Large intestine (tissue), 3 donors: ENCODE measurements at regions not wholly inside any gene's neighbourhood (a gene's known extent, or its start where the extent isn't known, plus 50 kb on each side); places are given as distances from the start of the nearest gene placed in this dataset.

ENCODE experiments used
- DNase-seq, 2 donors: peaks; one replicate each; pipeline versions ENCODE4 v3.0.0 to v3.0.0-alpha.2; 2013
- H3K27ac ChIP-seq: one replicate; pipeline ENCODE4 v1.5.1; 2013; ENCODE audit warnings: low read length
- H3K27me3 ChIP-seq: 2 replicates; pipeline ENCODE4 v1.6.1; 2013; ENCODE audit warnings: low read length; ENCODE audit not compliant: control insufficient read depth, insufficient read depth
- H3K36me3 ChIP-seq: 2 replicates; pipeline ENCODE4 v1.6.1; 2013; ENCODE audit warnings: low read length; ENCODE audit not compliant: control insufficient read depth, insufficient read depth
- H3K4me1 ChIP-seq: one replicate; pipeline ENCODE4 v1.6.1; 2013; ENCODE audit warnings: low read length; ENCODE audit not compliant: control insufficient read depth, insufficient read depth
- H3K4me3 ChIP-seq: one replicate; pipeline ENCODE4 v1.5.1; 2013; ENCODE audit warnings: low read length
- H3K9me3 ChIP-seq: one replicate; pipeline ENCODE4 v1.6.1; 2013; ENCODE audit warnings: mild to moderate bottlenecking, low read depth, low read length, moderate library complexity; ENCODE audit not compliant: control insufficient read depth
- WGBS: methylation state at CpG from one replicate; pipeline ENCODE4 v1.1.5; 2013; ENCODE audit warnings: low lambda C conversion rate; ENCODE audit not compliant: insufficient coverage; 5-methylcytosine and 5-hydroxymethylcytosine counted together

GRCh38 chr15:70165716-70166284, 68.1 kb upstream of the TLE3 start:
- DNase-seq, result no peak
- WGBS, result no CpG with 5 or more reads among the region's 10 CpGs
- peaks cover 16% of the 10 kb centered on the region for H3K27me3 ChIP-seq
- H3K27ac ChIP-seq, result peak overlapping the region; percentile 4
- peaks cover 2% of the 10 kb centered on the region for H3K9me3 ChIP-seq
- no peak overlapping the region for H3K4me3 ChIP-seq
- peaks cover 4% of the 10 kb centered on the region for H3K4me1 ChIP-seq
- no peaks in the 10 kb centered on the region for H3K36me3 ChIP-seq

- H3K36me3 ChIP-seq, result no peaks in the 10 kb centered on the region
- peaks cover 14% of the 10 kb centered on the region for H3K27me3 ChIP-seq
- no peak for DNase-seq
- peaks cover 2% of the 10 kb centered on the region for H3K9me3 ChIP-seq
- peaks cover 6% of the 10 kb centered on the region for H3K4me1 ChIP-seq
- WGBS, result 80% methylated on average over 1 of the region's 15 CpGs
- no peak overlapping the region for H3K4me3 ChIP-seq
- H3K27ac ChIP-seq, result peak overlapping the region; percentile 4
Measured at GRCh38 chr15:70164910-70165715, 67.4 kb upstream of the TLE3 start.

GRCh38 chr15:70164156-70164900, 66.6 kb upstream of the TLE3 start:
- no CpG with 5 or more reads among the region's 3 CpGs for WGBS
- no peak overlapping the region for H3K27ac ChIP-seq

GRCh38 chr15:70160803-70161565, 63.3 kb upstream of the TLE3 start:
- DNase-seq, result no peak
- H3K36me3 ChIP-seq, result no peaks in the 10 kb centered on the region
- no peak overlapping the region for H3K27ac ChIP-seq
- H3K4me3 ChIP-seq, result no peak overlapping the region
- peaks cover 2% of the 10 kb centered on the region for H3K9me3 ChIP-seq
- WGBS, result no CpG with 5 or more reads among the region's 19 CpGs
- H3K27me3 ChIP-seq, result peaks cover 14% of the 10 kb centered on the region
- peaks cover 24% of the 10 kb centered on the region for H3K4me1 ChIP-seq

More at GRCh38 chr15:70164156-70164900, 66.6 kb upstream of the TLE3 start:
- DNase-seq, result no peak
- H3K4me1 ChIP-seq, result peaks cover 11% of the 10 kb centered on the region
- H3K9me3 ChIP-seq, result peaks cover 2% of the 10 kb centered on the region
- H3K27me3 ChIP-seq, result peaks cover 12% of the 10 kb centered on the region
- H3K36me3 ChIP-seq, result no peaks in the 10 kb centered on the region
- H3K4me3 ChIP-seq, result no peak overlapping the region

- H3K27me3 ChIP-seq, result peaks cover 14% of the 10 kb centered on the region
- H3K4me1 ChIP-seq, result peaks cover 22% of the 10 kb centered on the region
- no peak overlapping the region for H3K27ac ChIP-seq
- peaks cover 2% of the 10 kb centered on the region for H3K9me3 ChIP-seq
- H3K36me3 ChIP-seq, result no peaks in the 10 kb centered on the region
- no peak overlapping the region for H3K4me3 ChIP-seq
- no CpG with 5 or more reads among the region's 1 CpG for WGBS
- DNase-seq, result peak; percentile 54 to 67
Measured at GRCh38 chr15:70160267-70160666, 62.5 kb upstream of the TLE3 start.

- Histone ChIP-seq H3K27me3 (peaks cover 14% of the 10 kb centered on the region), H3K36me3 (no peaks in the 10 kb centered on the region), H3K4me1 (peaks cover 27% of the 10 kb centered on the region), H3K9me3 (peaks cover 3% of the 10 kb centered on the region), H3K27ac (no peak overlapping the region), H3K4me3 (no peak overlapping the region)
- WGBS, result no CpG with 5 or more reads among the region's 2 CpGs
- peak in 1 of 2 donors; percentile 39 for DNase-seq
Measured at GRCh38 chr15:70159713-70160009, 61.9 kb upstream of the TLE3 start.

- DNase-seq, result no peak
- no CpG with 5 or more reads among the region's 9 CpGs for WGBS
- Histone ChIP-seq H3K27ac (no peak overlapping the region), H3K36me3 (no peaks in the 10 kb centered on the region), H3K27me3 (peaks cover 13% of the 10 kb centered on the region), H3K4me1 (peaks cover 31% of the 10 kb centered on the region), H3K9me3 (peaks cover 4% of the 10 kb centered on the region), H3K4me3 (no peak overlapping the region)
Measured at GRCh38 chr15:70159001-70159712, 61.4 kb upstream of the TLE3 start.

GRCh38 chr15:70158309-70159000, 60.7 kb upstream of the TLE3 start:
- peaks cover 12% of the 10 kb centered on the region for H3K27me3 ChIP-seq
- WGBS, result no CpG with 5 or more reads among the region's 9 CpGs

GRCh38 chr15:70156671-70157271, 59.1 kb upstream of the TLE3 start:
- Histone ChIP-seq H3K4me1 (peaks cover 53% of the 10 kb centered on the region), H3K9me3 (peaks cover 2% of the 10 kb centered on the region), H3K27ac (no peak overlapping the region), H3K36me3 (no peaks in the 10 kb centered on the region), H3K4me3 (no peak overlapping the region), H3K27me3 (peaks cover 7% of the 10 kb centered on the region)
- DNase-seq, result peak in 1 of 2 donors; percentile 42
- no CpG with 5 or more reads among the region's 17 CpGs for WGBS

More at GRCh38 chr15:70158309-70159000, 60.7 kb upstream of the TLE3 start:
- no peak for DNase-seq
- Histone ChIP-seq H3K9me3 (peaks cover 2% of the 10 kb centered on the region), H3K4me1 (peaks cover 38% of the 10 kb centered on the region), H3K4me3 (no peak overlapping the region), H3K27ac (no peak overlapping the region), H3K36me3 (no peaks in the 10 kb centered on the region)
